ENCODE measurements at regions not wholly inside any gene's neighbourhood (a gene's known extent, or its start where the extent isn't known, plus 50 kb on each side); places are given as distances from the start of the nearest gene placed in this dataset.
A peak's percentile ranks its signal among the peaks of the same experiment; 100 is the strongest.

DNA sequence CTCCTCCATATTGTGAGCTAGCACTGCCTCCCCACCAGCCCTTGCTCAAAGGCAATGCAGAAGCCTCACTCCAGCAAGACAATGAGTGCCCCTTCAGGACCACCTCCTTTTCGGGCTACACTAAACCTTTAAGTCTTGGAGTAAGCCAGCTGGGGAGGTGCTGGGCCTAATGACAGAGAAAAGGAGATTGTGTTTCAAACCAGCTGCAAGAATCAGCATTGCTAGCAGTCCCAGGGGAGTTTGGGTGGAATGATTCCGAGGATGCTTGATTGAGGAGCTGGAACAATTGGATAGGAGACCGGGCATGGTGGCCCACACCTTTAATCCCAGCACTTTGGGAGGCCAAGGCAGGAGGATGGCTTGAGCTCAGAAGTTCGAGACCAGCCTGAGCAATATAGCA lies 54.1 kb upstream of the GPR37L1 start (continued):
- TF ChIP-seq, protein P1, sequence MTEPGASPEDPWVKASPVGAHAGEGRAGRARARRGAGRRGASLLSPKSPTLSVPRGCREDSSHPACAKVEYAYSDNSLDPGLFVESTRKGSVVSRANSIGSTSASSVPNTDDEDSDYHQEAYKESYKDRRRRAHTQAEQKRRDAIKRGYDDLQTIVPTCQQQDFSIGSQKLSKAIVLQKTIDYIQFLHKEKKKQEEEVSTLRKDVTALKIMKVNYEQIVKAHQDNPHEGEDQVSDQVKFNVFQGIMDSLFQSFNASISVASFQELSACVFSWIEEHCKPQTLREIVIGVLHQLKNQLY (CRISPR knock-in tag; conservative IDR thresholded peaks at IDR 0.05): no peak

DNA sequence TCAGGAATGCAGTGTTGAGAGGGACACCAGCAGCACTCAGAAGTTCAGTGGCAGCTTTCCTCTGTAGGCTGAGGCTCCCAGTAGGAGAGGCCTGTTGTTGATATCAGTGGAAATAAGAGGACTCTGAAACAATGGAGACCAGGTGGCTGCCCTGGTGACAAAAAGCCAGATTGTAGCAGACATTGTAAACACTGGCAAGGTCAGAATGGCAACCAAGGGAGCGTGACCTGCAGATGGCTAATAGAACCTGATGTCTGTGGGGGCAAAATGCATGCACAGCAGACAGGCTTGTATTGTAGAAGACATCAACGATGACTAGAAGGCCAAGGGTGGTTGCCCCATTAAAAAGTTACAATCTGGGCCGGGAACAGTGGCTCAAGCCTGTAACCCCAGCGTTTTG lies 53.1 kb upstream of the GPR37L1 start:
- Histone ChIP-seq H2AFZ (ENCODE audit: low read depth, low read length) (no peak overlapping the region), H3K4me3 (no peak overlapping the region), H3K27me3 (ENCODE audit: control insufficient read depth in 2 of 2, insufficient read depth in 2 of 2, low read length in 2 of 2) (no peaks in the 10 kb centered on the region), H4K20me1 (replicated peaks; ENCODE audit: control insufficient read depth, insufficient read depth, low read length) (peaks cover 8% of the 10 kb centered on the region; the same call in 1 of the 2 replicates), H3K4me1 (replicated peaks in 1 of 2; ENCODE audit: control insufficient read depth in 2 of 2, insufficient read depth in 2 of 2, low read length in 2 of 2) (peaks cover 4 to 10% of the 10 kb centered on the region in 2 experiments; a peak in 4 of 5 replicates), H3K9me1 (ENCODE audit: control insufficient read depth, insufficient read depth, low read length) (no peaks in the 10 kb centered on the region), H3K27ac (ENCODE audit: extremely low read depth, low read depth, low read length) (no peak overlapping the region), H3K79me2 (ENCODE audit: control insufficient read depth, insufficient read depth, low read length) (no peaks in the 10 kb centered on the region), H3K9ac (ENCODE audit: insufficient read depth in 1 of 2, low read depth in 2 of 2, low read length in 2 of 2) (no peak overlapping the region), H3K9me3 (replicated peaks; ENCODE audit: control insufficient read depth, insufficient read depth, low read depth, low read length) (no peaks in the 10 kb centered on the region), H3K36me3 (ENCODE audit: control insufficient read depth, insufficient read depth, low read length) (no peaks in the 10 kb centered on the region), H3K4me2 (ENCODE audit: insufficient read depth, low read length) (no peak overlapping the region)
- in situ Hi-C loops (cut with MboI) (no loop called here), intact Hi-C loops (cut with micrococcal nuclease) (no loop called here)
- DNase-seq (ENCODE audit: extremely low read depth in 1 of 4, low spot score in 3 of 4) (peak in 2 of 4 experiments; percentile 2 to 4), ATAC-seq (no peak), FAIRE-seq (no peak)
- ChIA-PET POLR2A (interaction anchor here (0.7 kb wide), 1 partner anchor 26 kb away, joined by 4 read pairs; no protein-coding TSS in a partner anchor), CTCF (ENCODE audit: low intra/inter-chr PET ratio) (interaction anchor here (0.6 kb wide), 1 partner anchor 1251 kb away, joined by 3 read pairs; no protein-coding TSS in a partner anchor)
- WGBS (ENCODE audit: insufficient coverage, low coverage, missing lambda C conversion rate): 21% methylated on average over 4 of the region's 4 CpGs
- BruUV-seq (replicated peaks): no TSS peak
- no peak for TF ChIP-seq PHB (CRISPR knock-in tag; IDR thresholded peaks at IDR 0.05)
- no peak for TF ChIP-seq ZNF780A (CRISPR knock-in tag; IDR thresholded peaks at IDR 0.05)
- no peak for TF ChIP-seq NEUROD1 (IDR thresholded peaks at IDR 0.05; ENCODE audit: borderline replicate concordance, low read depth, low read length, partially characterized antibody)
- no peak for TF ChIP-seq SMARCB1 (IDR thresholded peaks at IDR 0.05; ENCODE audit: insufficient read length, low read depth)
- no peak for TF ChIP-seq RFX7 (CRISPR knock-in tag; IDR thresholded peaks at IDR 0.05)
- no peak for TF ChIP-seq BRD4 (IDR thresholded peaks at IDR 0.05)
- no peak for TF ChIP-seq ARID2 (IDR thresholded peaks at IDR 0.05)
- TF ChIP-seq RAD51 (IDR thresholded peaks at IDR 0.05; ENCODE audit: borderline replicate concordance, low read depth): no peak
- no peak for TF ChIP-seq ZEB2 (IDR thresholded peaks at IDR 0.05)
- TF ChIP-seq, protein P2, sequence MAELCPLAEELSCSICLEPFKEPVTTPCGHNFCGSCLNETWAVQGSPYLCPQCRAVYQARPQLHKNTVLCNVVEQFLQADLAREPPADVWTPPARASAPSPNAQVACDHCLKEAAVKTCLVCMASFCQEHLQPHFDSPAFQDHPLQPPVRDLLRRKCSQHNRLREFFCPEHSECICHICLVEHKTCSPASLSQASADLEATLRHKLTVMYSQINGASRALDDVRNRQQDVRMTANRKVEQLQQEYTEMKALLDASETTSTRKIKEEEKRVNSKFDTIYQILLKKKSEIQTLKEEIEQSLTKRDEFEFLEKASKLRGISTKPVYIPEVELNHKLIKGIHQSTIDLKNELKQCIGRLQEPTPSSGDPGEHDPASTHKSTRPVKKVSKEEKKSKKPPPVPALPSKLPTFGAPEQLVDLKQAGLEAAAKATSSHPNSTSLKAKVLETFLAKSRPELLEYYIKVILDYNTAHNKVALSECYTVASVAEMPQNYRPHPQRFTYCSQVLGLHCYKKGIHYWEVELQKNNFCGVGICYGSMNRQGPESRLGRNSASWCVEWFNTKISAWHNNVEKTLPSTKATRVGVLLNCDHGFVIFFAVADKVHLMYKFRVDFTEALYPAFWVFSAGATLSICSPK (IDR thresholded peaks at IDR 0.05; ENCODE audit: borderline replicate concordance): no peak
- TF ChIP-seq ELF2 (CRISPR knock-in tag; IDR thresholded peaks at IDR 0.05): no peak
- TF ChIP-seq SMARCA5 (IDR thresholded peaks at IDR 0.05): no peak
- TF ChIP-seq, protein P3, sequence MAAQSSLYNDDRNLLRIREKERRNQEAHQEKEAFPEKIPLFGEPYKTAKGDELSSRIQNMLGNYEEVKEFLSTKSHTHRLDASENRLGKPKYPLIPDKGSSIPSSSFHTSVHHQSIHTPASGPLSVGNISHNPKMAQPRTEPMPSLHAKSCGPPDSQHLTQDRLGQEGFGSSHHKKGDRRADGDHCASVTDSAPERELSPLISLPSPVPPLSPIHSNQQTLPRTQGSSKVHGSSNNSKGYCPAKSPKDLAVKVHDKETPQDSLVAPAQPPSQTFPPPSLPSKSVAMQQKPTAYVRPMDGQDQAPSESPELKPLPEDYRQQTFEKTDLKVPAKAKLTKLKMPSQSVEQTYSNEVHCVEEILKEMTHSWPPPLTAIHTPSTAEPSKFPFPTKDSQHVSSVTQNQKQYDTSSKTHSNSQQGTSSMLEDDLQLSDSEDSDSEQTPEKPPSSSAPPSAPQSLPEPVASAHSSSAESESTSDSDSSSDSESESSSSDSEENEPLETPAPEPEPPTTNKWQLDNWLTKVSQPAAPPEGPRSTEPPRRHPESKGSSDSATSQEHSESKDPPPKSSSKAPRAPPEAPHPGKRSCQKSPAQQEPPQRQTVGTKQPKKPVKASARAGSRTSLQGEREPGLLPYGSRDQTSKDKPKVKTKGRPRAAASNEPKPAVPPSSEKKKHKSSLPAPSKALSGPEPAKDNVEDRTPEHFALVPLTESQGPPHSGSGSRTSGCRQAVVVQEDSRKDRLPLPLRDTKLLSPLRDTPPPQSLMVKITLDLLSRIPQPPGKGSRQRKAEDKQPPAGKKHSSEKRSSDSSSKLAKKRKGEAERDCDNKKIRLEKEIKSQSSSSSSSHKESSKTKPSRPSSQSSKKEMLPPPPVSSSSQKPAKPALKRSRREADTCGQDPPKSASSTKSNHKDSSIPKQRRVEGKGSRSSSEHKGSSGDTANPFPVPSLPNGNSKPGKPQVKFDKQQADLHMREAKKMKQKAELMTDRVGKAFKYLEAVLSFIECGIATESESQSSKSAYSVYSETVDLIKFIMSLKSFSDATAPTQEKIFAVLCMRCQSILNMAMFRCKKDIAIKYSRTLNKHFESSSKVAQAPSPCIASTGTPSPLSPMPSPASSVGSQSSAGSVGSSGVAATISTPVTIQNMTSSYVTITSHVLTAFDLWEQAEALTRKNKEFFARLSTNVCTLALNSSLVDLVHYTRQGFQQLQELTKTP (IDR thresholded peaks at IDR 0.05; ENCODE audit: low read depth in 1 of 2, partially characterized antibody in 2 of 2): no peak
- TF ChIP-seq, protein P4, sequence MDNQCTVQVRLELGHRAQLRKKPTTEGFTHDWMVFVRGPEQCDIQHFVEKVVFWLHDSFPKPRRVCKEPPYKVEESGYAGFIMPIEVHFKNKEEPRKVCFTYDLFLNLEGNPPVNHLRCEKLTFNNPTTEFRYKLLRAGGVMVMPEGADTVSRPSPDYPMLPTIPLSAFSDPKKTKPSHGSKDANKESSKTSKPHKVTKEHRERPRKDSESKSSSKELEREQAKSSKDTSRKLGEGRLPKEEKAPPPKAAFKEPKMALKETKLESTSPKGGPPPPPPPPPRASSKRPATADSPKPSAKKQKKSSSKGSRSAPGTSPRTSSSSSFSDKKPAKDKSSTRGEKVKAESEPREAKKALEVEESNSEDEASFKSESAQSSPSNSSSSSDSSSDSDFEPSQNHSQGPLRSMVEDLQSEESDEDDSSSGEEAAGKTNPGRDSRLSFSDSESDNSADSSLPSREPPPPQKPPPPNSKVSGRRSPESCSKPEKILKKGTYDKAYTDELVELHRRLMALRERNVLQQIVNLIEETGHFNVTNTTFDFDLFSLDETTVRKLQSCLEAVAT (IDR thresholded peaks at IDR 0.05): no peak

Measured in K562 (cell line).